Psoas muscle (tissue), 7 donors: ENCODE measurements at regions not wholly inside any gene's neighbourhood (a gene's known extent, or its start where the extent isn't known, plus 50 kb on each side); places are given as distances from the start of the nearest gene placed in this dataset.
"Not testable (repeated sequence)": the region's sequence is repeated elsewhere in the genome, so short reads cannot be mapped to it uniquely, and the experiment has no call there.

Experiments used
- ATAC-seq, 4 donors: fragments of 200-7000 bp; cut with Tn5 transposase; one replicate each; pipeline ENCODE4 v1.9.1; 2020; ENCODE audit warnings: moderate library complexity in 3 of 4, mild to moderate bottlenecking in 2 of 4
- DNase-seq, 2 donors: peaks; one replicate each; pipeline ENCODE4 v3.0.0-alpha.2; 2020
- H3K27ac ChIP-seq: fragments of 200-600 bp; one replicate; pipeline ENCODE4 v1.8.0; 2022
- H3K27me3 ChIP-seq, 3 donors: fragments of 200-600 bp in 1 of 3; one replicate each; pipeline versions ENCODE4 v1.6.1 to v1.8.0; 2013 to 2022; ENCODE audit warnings: low read length in 2 of 3, mild to moderate bottlenecking in 2 of 3, moderate library complexity in 1 of 3; ENCODE audit not compliant: insufficient read depth in 3 of 3
- H3K36me3 ChIP-seq, 2 donors: fragments of 200-600 bp in 1 of 2; one replicate each; pipeline versions ENCODE4 v1.6.1 to v1.8.0; 2013 to 2022; ENCODE audit warnings: low read depth in 1 of 2, mild to moderate bottlenecking in 1 of 2, moderate library complexity in 1 of 2; ENCODE audit not compliant: insufficient read depth in 1 of 2
- H3K4me1 ChIP-seq: fragments of 200-600 bp; one replicate; pipeline ENCODE4 v1.8.0; 2022
- H3K4me3 ChIP-seq: fragments of 200-600 bp; one replicate; pipeline ENCODE4 v1.8.0; 2022; ENCODE audit warnings: mild to moderate bottlenecking
- H3K9me3 ChIP-seq: fragments of 200-600 bp; one replicate; pipeline ENCODE4 v1.8.0; 2022
- CTCF ChIP-seq: fragments of 200-600 bp; IDR thresholded peaks from one replicate; pipeline ENCODE4 v1.8.0; 2022; ENCODE audit warnings: antibody characterized with exemption
- WGBS, 3 donors: extraction: QIAGEN DNeasy Blood & Tissue Kit; methylation state at CpG; one replicate each; pipeline versions ENCODE4 v1.1.6 to v1.1.7; 2013; 5-methylcytosine and 5-hydroxymethylcytosine counted together
- intact Hi-C, 2 donors: fragments of 100-400 bp; cut with DNase I; formaldehyde crosslinking; loops; one replicate each; pipeline versions ENCODE4 v1.11.0 to v1.14.2; 2022
- donor health status: healthy with polysubstance abuse.
- donor health status: DM: no; HTN: no; CAD: no; lungs with moderate emphysema.
- donor health status: Bipolar disorder and iron deficiency.
- donor health status: healthy.
- donor health status: DM: yes; HTN: yes; CAD: no.
- donor health status: DM: no; HTN: no; CAD: no.
- donor health status: DM: yes; HTN: yes; CAD: no.

- 84 to 91% (median 88%) methylated on average over 2 of the region's 2 CpGs for WGBS, 3 donors
- intact Hi-C loops, result no loop called here
- H3K9me3 ChIP-seq, result no peaks in the 10 kb centered on the region
- ATAC-seq, result no peak
- no peaks in the 10 kb centered on the region for H3K36me3 ChIP-seq
- no peaks in the 10 kb centered on the region for H3K27me3 ChIP-seq
- H3K27ac ChIP-seq, result no peak overlapping the region
- no peak overlapping the region for H3K4me3 ChIP-seq
- H3K4me1 ChIP-seq, result no peaks in the 10 kb centered on the region
- no peak for TF ChIP-seq CTCF
- DNase-seq, result no peak
Observed at GRCh38 chr9:31174681-31175080, 1209.8 kb upstream of the ACO1 start.

GRCh38 chr9:31183866-31184265, 1200.6 kb upstream of the ACO1 start:
- ATAC-seq, result no peak
- intact Hi-C loops, result no loop called here
- WGBS, 3 donors, result 88 to 97% (median 90%) methylated on average over 2 of the region's 2 CpGs
- H3K4me1 ChIP-seq, result no peaks in the 10 kb centered on the region
- H3K27ac ChIP-seq, result no peak overlapping the region
- no peaks in the 10 kb centered on the region for H3K36me3 ChIP-seq
- no peak for DNase-seq
- TF ChIP-seq CTCF, result no peak
- no peaks in the 10 kb centered on the region for H3K27me3 ChIP-seq
- H3K4me3 ChIP-seq, result no peak overlapping the region
- no peaks in the 10 kb centered on the region for H3K9me3 ChIP-seq

GRCh38 chr9:31185831-31186230, 1198.6 kb upstream of the ACO1 start:
- Histone ChIP-seq H3K36me3 (no peaks in the 10 kb centered on the region), H3K9me3 (no peaks in the 10 kb centered on the region), H3K4me3 (no peak overlapping the region), H3K27ac (no peak overlapping the region), H3K4me1 (no peaks in the 10 kb centered on the region), H3K27me3 (no peaks in the 10 kb centered on the region)
- intact Hi-C loops, result no loop called here
- ATAC-seq (no peak), DNase-seq (no peak)
- no peak for TF ChIP-seq CTCF

- no peaks in the 10 kb centered on the region for H3K9me3 ChIP-seq
- H3K27me3 ChIP-seq, result no peaks in the 10 kb centered on the region
- intact Hi-C loops, result no loop called here
- no peaks in the 10 kb centered on the region for H3K36me3 ChIP-seq
- no peak for DNase-seq
- no peak overlapping the region for H3K27ac ChIP-seq
- no peaks in the 10 kb centered on the region for H3K4me1 ChIP-seq
- H3K4me3 ChIP-seq, result no peak overlapping the region
- whole genome bisulfite sequencing, 3 donors, result 47 to 54% (median 53%) methylated on average over 1 of the region's 1 CpG
- no peak for ATAC-seq
- no peak for TF ChIP-seq CTCF
Observed at GRCh38 chr9:31188496-31188895, 1195.9 kb upstream of the ACO1 start.

- H3K4me1 ChIP-seq, result no peaks in the 10 kb centered on the region
- intact Hi-C loops, result no loop called here
- no peaks in the 10 kb centered on the region for H3K36me3 ChIP-seq
- TF ChIP-seq CTCF, result no peak
- H3K27me3 ChIP-seq, result no peaks in the 10 kb centered on the region
- WGBS, 3 donors, result 82 to 90% (median 84%) methylated on average over 9 of the region's 9 CpGs
- ATAC-seq (no peak), DNase-seq (peak in 1 of 2 donors; percentile 8)
- no peak overlapping the region for H3K27ac ChIP-seq
- no peak overlapping the region for H3K4me3 ChIP-seq
- no peaks in the 10 kb centered on the region for H3K9me3 ChIP-seq
Observed at GRCh38 chr9:31210978-31211570, 1173.4 kb upstream of the ACO1 start.

- ATAC-seq, H3K9me3 ChIP-seq, H3K27me3 ChIP-seq, H3K27ac ChIP-seq, intact Hi-C loops, DNase-seq, H3K4me1 ChIP-seq, H3K36me3 ChIP-seq, H3K4me3 ChIP-seq: not testable (repeated sequence)
- 82 to 95% (median 84%) methylated on average over 4 of the region's 4 CpGs for WGBS, 3 donors
Observed at GRCh38 chr9:31229976-31230375, 1154.5 kb upstream of the ACO1 start.
